AG10803 (cell line): ENCODE measurements at regions not wholly inside any gene's neighbourhood (a gene's known extent, or its start where the extent isn't known, plus 50 kb on each side); places are given as distances from the start of the nearest gene placed in this dataset.

ENCODE experiments used
- DNase-seq: peaks from one replicate; pipeline ENCODE4 v3.0.0; 2010; ENCODE audit warnings: low read depth
- H3K4me3 ChIP-seq: 2 replicates; pipeline ENCODE4 v1.5.1; 2011; ENCODE audit warnings: mild to moderate bottlenecking, low read length, control low read depth
- CTCF ChIP-seq: conservative IDR thresholded peaks from 2 replicates; pipeline ENCODE4 v1.5.1; 2011; ENCODE audit warnings: mild to moderate bottlenecking, low read length, control low read depth, inconsistent platforms

- no peak overlapping the region for H3K4me3 ChIP-seq
- DNase-seq = no peak
- no peak for TF ChIP-seq CTCF
These were observed 472.2 kb upstream of the STXBP6 start for GRCh38 chr14:25522116-25522515.

GRCh38 chr14:25521616-25522015 is 471.7 kb upstream of the STXBP6 start:
- no peak overlapping the region for H3K4me3 ChIP-seq
- no peak for DNase-seq
- no peak for TF ChIP-seq CTCF

GRCh38 chr14:25520821-25521220 is 470.9 kb upstream of the STXBP6 start:
- H3K4me3 ChIP-seq = no peak overlapping the region
- no peak for TF ChIP-seq CTCF
- DNase-seq = no peak

GRCh38 chr14:25518364-25518763 is 468.4 kb upstream of the STXBP6 start:
- no peak overlapping the region for H3K4me3 ChIP-seq
- TF ChIP-seq CTCF = no peak
- DNase-seq = no peak

- DNase-seq = no peak
- TF ChIP-seq CTCF = no peak
- no peak overlapping the region for H3K4me3 ChIP-seq
These were observed 466.9 kb upstream of the STXBP6 start for GRCh38 chr14:25516838-25517237.

- TF ChIP-seq CTCF = no peak
- no peak overlapping the region for H3K4me3 ChIP-seq
- DNase-seq = no peak
These were observed 458.9 kb upstream of the STXBP6 start for GRCh38 chr14:25508845-25509244.

- no peak for TF ChIP-seq CTCF
- no peak for DNase-seq
- H3K4me3 ChIP-seq = no peak overlapping the region
These were observed 451.8 kb upstream of the STXBP6 start for GRCh38 chr14:25501749-25502148.
